ENCODE measurements at regions not wholly inside any gene's neighbourhood (a gene's known extent, or its start where the extent isn't known, plus 50 kb on each side); places are given as distances from the start of the nearest gene placed in this dataset.

- no peak for DNase-seq
Measured at GRCh38 chr13:84096216-84096615, 213.9 kb upstream of the SLITRK1 start.

GRCh38 chr13:84088996-84089395, 206.7 kb upstream of the SLITRK1 start:
- DNase-seq = no peak

GRCh38 chr13:84086847-84087162, 204.5 kb upstream of the SLITRK1 start:
- no peak for DNase-seq

GRCh38 chr13:84086098-84086846, 204.0 kb upstream of the SLITRK1 start:
- DNase-seq = peak; percentile 17

- DNase-seq = no peak
Measured at GRCh38 chr13:84082462-84082861, 200.2 kb upstream of the SLITRK1 start.

- DNase-seq = no peak
Measured at GRCh38 chr13:84080748-84081530, 198.7 kb upstream of the SLITRK1 start.

GRCh38 chr13:84077271-84077670, 195.0 kb upstream of the SLITRK1 start:
- no peak for DNase-seq

- DNase-seq = no peak
Measured at GRCh38 chr13:84076280-84076679, 194.0 kb upstream of the SLITRK1 start.

- no peak for DNase-seq
Measured at GRCh38 chr13:84050536-84050935, 168.3 kb upstream of the SLITRK1 start.

GRCh38 chr13:84049443-84050219, 167.4 kb upstream of the SLITRK1 start:
- DNase-seq = no peak

- DNase-seq = no peak
Measured at GRCh38 chr13:84044805-84045204, 162.5 kb upstream of the SLITRK1 start.

GRCh38 chr13:84038001-84038400, 155.7 kb upstream of the SLITRK1 start:
- no peak for DNase-seq

GRCh38 chr13:84032116-84032515, 149.8 kb upstream of the SLITRK1 start:
- no peak for DNase-seq

GRCh38 chr13:84031120-84031519, 148.8 kb upstream of the SLITRK1 start:
- no peak for DNase-seq

- no peak for DNase-seq
Measured at GRCh38 chr13:84029396-84029795, 147.1 kb upstream of the SLITRK1 start.

- DNase-seq = no peak
Measured at GRCh38 chr13:84025824-84026223, 143.6 kb upstream of the SLITRK1 start.

GRCh38 chr13:83996415-83996814, 114.1 kb upstream of the SLITRK1 start:
- DNase-seq = no peak

- no peak for DNase-seq
Measured at GRCh38 chr13:83995930-83996329, 113.7 kb upstream of the SLITRK1 start.

GRCh38 chr13:83992566-83993358, 110.5 kb upstream of the SLITRK1 start:
- DNase-seq = no peak

GRCh38 chr13:83987394-83987793, 105.1 kb upstream of the SLITRK1 start:
- DNase-seq = no peak

- no peak for DNase-seq
Measured at GRCh38 chr13:83984793-83985192, 102.5 kb upstream of the SLITRK1 start.

- no peak for DNase-seq
Measured at GRCh38 chr13:83980331-83980730, 98.1 kb upstream of the SLITRK1 start.

- no peak for DNase-seq
Measured at GRCh38 chr13:83975655-83976165, 93.4 kb upstream of the SLITRK1 start.
